Medulla oblongata (tissue), 1 donor: ENCODE measurements at regions not wholly inside any gene's neighbourhood (a gene's known extent, or its start where the extent isn't known, plus 50 kb on each side); places are given as distances from the start of the nearest gene placed in this dataset.
"Not testable (repeated sequence)": the region's sequence is repeated elsewhere in the genome, so short reads cannot be mapped to it uniquely, and the experiment has no call there.

ENCODE experiments used
- DNase-seq: peaks from one replicate; pipeline ENCODE4 v3.0.0-alpha.2; 2015; ENCODE audit errors: extremely low spot score

DNA sequence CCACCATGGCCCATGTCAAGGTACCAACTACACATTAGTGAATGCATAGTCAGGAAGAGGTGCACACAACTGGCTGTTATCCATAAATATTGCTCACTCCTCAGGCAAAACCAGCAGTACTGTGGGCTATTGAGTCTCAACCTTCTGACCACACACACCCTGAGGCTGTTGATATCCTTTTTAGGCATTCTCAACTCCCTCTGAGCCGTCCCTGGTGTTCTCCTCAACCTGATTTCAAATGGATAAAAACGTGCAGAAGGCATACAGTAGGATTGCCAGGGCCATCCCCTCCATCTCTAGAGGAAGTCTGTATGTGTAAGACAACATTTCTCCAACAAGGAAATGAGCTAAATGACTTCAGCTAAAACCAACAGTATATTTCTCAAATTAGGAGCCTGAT, 98.7 kb upstream of the KLHL13 start:
- no peak for DNase-seq

DNA sequence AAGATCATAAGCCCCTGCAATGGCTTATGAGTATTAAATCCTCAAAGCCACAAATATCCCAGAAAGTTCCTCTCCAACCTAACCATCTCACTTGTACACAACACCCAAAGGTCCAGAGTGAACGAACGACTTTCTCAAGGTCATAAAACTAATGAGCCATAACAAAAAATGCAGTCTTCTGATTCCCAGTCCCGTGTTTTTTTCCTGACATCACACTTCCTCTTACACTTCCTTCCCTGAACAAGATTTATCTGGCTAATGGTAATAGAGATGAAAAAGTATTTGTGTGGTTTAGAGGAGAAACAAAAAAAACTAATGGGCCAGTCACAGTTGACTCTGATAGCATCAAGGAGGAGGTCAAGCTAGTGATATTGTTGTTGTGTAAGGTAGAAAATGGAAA, 99.5 kb upstream of the KLHL13 start:
- no peak for DNase-seq

DNA sequence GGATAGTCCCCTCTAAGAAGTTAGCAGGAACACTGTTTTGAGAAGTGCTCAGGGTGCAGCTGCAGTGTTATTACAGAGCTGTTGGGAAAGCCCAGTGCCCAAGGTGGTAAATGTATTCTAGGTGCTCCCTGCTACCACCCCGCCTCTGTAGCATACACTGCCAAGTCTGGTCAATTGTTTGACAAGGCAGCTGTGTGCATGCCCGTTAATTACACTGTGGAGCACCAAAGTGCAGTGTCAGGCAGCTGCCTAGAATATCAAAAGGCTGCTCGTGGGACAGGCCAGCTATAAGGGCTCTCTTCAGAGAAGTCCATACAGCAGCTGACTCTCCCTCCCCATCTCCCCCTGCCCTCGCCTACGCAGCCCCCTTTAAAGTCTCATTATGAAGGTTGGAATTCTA, 99.9 kb upstream of the KLHL13 start:
- no peak for DNase-seq

DNA sequence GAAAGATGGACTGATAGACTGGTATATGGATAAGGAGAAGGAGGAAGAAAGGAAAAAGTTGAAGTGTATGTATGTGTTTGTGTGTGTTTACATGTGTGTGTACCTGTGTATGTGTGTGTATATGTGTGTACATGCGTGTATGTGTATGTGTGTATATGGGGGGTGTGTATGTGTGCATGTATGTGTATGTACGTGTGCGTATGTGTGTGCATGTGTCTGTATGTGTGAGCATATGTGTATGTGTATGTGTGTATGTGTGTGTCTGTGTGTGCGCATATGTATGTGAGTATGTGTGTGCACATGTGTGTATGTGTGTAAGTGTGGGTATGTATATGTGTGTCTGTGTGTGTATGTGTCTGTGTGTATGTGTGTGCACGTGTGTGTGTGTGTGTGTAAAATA, 101.5 kb upstream of the KLHL13 start:
- no peak for DNase-seq

DNA sequence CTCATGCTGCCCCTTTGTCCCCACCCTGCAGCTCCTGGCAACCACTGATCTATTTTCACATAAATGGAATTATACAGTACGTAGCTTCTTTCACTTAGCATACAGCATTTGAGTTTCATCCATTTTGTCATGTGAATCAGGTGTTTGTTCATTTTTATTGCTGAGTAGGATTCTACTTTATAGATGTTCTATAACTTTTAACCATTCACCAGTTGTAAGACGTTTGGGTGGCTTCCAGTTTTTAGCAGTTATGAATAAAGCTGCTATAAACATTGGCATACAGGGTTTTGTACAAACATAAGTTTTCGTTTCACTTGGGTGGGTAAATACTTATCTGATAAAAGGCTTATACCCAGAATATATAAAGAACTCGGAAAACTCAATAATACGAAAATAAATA, 102.3 kb upstream of the KLHL13 start:
- DNase-seq: no peak

DNA sequence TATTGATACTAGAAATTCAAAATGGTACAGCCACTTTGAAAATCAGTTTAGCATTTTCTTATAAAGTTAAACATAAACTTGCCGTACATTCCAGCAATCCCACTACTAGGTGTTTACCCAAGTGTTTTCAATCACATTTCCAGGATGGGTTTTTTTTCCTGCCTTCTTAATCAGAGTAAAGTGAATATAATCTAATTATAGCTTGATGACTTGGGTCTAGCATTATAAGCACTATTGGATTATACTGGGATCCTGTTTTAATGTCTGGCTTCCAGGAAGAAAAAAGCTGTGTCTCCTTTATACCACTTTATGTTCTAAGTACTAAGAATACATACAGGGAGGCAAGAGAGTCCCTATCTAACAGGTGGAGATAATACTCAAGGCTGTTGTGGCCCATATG, 103.3 kb upstream of the KLHL13 start:
- DNase-seq: no peak

DNA sequence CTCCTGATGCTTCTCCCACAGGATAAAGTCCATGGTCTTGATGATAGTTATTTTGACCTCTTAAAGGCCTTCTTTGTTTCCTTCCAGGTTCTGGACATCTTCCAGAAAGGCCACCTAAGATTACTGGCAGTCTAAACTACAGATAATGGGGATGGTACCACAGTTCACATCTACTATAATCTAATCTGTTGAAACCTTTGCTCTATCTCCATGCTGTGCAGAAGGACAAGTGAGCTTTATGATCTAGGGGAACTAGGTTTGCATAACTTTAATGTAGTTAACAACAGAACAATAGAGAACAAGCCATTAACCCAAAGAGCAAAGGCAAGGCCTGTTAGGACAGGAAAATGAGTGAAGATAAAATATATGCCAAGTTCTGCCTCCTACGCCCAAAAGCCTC, 103.9 kb upstream of the KLHL13 start:
- no peak for DNase-seq

DNA sequence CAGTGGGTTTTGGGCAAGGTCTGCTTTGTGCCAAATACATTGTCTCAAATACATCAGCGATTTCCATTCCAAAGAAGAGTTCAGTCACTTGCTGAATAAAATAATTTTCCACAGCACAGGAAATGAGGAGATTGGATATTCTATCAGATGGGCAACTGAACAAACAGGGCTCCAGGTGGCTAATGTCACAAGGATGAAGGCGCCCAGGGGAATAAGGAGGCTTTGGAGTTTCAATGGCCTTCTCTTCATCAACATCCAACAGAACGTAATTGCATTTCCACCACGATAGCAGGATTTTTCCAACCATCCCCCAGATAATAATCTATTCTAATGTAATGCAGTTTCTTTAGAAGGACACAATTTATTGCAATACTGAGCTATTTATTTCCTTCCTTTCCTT, 104.7 kb upstream of the KLHL13 start:
- no peak for DNase-seq

DNA sequence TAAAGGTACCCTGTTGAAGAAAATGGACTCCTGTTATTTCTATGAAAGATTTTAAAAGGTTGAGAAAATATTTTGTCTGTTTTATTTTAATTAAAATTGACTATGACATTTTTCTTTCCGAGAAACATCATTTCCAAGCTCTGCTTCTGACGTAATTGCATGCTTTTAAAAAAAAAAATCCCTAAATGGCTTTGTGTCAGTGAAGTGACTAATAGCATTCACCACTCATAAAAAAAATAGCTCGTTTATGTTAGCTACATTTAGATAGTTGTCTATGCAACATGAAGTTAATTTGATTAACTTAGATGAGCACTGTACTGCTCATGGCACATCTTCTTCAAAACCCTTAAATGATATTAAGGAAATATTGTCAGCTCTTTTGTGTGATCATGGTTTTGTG, 105.1 kb upstream of the KLHL13 start:
- DNase-seq: no peak

DNA sequence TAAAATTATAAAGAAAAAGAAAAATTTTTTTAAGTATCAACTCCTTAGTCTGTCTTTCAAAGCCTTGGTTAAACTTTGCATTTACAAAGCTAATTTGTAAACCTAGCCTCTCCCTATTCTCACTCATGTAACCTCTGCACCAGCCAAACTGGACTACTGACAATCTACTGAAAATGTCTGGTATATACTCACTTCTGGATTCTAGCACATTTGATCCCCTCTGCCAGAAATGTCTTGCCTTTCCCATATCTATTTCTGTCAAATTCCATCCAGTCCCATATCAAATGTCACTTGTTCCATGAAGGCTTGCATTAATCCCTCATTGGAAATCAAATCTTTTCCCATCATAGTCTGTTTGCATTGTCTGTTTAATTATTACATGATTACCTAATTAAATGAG, 105.8 kb upstream of the KLHL13 start:
- DNase-seq: no peak

DNA sequence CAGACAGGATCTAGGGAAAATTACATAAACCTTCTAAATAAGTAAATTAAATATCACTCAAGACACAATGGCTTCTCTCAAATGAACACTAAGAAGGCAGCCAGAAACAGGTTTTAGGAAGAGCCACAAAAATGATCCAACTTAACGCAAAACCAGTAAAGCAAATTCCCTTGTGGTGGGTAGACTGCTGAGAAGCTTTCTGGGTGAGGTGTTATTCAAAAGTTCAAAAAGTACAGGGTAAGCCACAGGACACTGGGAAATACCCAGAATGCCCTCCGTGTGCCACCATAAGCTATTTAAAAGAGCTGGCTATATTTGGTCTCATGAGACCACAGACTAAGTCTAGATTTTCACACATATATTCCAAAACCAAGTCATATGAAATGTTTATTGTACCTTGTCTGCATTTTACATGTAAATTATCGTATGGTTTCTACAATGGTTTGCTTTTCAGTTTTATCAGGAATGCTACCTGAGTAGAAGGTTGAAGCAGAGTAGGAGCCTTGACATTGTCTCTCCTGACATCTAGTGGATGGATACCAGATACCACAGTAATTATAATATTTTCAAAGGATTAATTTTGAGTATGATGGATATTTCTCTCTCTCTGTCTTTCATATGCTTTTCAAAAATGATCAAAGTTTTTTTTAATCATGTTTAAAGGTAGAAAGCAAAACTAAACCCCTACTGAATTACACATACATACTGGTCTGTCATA, 109.3 kb upstream of the KLHL13 start:
- no peak for DNase-seq

DNA sequence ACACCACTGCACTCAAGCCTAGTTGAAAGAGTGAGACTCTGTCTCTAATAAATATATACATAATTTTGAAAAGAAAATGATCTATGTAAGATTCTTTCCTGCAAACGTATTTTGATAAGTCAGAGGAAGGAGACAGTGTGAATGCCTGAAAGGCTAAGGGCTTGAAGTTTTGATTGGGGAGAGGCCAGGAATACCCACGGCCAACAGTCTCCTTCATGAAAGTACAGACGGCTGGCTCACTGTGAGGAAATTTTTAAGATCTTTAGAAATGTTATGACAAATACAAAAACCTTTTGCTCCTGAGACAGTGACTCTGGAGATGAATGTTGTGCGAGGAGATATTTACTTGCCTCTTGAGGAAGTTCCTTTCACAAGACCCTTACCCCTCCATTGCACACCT, 111.4 kb upstream of the KLHL13 start:
- no peak for DNase-seq

DNA sequence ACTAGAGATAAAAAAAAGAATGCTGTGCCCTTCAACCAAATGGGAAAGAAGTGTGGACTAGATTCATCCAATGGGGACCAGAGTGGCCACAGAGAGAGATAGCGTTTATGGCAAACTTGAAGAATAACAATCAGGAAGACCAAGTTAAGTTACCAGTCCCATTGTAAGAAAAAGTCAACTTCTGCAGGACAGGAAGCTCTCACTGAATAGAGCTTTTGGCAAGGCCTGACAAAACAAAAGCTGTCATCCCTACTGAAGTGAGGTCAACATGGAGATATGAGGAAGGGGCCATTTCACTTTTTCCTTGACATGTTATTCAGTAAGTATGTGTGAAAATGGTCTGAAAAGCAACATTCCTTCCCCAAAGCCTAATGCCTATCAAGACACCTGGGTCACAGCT, 111.8 kb upstream of the KLHL13 start:
- DNase-seq: no peak

DNA sequence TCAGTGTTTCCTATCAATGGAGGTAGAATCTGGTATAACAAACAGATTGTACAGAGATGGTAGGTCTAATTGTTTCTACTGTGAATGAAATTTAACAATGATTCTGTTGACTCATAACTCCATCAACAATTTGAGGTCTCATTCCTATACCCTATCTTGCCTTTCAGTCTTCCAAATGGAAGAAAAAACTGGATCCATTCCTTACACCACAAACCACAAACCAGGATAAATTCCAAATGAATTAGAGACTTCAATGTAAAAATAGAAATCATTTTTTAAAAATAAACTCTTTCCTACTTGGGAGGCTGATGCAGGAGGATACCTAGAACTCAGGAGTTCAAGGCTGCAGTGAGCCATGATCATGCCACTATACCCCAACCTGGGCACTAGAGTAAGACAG, 114.4 kb upstream of the WDR44 start:
- DNase-seq: no peak

DNA sequence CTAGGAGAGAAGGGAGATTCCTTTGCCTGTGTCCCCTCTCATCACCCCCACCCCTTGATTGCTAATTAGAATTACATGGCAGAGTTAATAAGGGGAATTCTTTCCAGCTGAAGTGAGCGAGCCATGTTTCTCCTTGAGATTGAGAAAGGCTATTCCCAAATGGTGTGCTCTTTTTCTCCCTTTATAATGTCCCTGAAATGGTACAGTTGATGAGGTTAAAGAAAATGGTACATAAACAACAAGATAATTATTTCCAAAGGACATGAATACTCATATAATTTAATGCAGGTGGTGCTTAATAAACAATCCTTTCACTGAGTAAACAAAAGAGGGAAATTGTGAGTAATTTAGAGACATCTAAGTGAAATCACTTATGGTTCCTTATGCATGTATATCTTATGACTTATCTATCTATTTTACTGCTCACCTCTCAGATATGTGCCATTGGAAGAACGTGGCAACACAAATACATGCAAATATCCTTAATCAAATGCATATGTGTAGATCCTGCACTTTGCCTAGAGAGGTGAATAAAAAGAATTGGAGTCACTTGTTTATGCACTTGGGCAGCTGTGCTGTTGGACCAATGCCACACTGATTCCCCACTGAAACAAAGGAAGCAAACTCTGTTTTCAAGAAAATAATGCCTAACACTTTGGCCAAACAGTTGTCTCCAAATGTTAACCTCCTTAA, 106.6 kb upstream of the WDR44 start:
- DNase-seq: no peak

DNA sequence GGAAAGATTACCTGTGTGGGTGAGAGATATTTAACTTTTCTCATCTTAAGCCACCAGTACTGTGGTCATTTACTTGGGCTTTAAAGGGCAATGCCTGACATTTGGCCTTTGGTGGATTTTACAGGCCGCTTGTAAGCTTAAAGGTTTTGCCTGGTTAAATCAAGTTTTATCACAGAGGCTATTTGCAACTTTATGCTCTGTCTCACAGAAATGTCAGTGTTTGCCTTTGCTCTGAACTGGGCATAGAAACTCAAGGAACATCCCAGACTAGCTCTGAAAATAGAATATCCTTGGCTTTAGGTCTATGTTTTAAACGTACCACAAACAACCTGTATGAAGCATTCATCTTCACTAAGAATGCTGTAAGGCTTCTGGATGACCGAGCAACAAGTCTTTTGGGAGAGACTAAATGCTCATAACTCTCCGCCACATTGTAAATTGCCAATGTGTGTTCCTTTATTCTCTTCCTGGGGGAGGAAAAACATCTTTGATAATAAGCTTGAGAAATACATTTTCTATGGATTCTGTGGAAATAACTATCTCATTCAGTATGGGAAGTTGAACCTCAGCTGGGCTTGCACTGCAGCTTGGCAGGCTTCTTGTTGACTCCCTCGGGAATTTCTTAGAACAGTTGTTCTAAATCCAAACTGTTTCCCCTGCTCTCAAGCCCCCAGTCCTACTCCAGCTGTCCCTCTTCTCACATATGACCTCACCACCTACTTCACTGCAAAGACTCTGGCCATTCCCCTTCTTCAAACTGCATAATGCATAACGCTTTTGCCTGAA, 105.8 kb upstream of the WDR44 start:
- DNase-seq: no peak

DNA sequence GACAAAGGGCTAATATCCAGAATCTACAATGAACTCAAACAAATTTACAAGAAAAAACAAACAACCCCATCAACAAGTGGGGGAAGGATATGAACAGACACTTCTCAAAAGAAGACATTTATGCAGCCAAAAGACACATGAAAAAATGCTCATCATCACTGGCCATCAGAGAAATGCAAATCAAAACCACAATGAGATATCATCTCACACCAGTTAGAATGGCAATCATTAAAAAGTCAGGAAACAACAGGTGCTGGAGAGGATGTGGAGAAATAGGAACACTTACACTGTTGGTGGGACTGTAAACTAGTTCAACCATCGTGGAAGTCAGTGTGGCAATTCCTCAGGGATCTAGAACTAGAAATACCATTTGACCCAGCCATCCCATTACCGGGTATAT, 98.9 kb upstream of the WDR44 start:
- not testable (repeated sequence) for DNase-seq

DNA sequence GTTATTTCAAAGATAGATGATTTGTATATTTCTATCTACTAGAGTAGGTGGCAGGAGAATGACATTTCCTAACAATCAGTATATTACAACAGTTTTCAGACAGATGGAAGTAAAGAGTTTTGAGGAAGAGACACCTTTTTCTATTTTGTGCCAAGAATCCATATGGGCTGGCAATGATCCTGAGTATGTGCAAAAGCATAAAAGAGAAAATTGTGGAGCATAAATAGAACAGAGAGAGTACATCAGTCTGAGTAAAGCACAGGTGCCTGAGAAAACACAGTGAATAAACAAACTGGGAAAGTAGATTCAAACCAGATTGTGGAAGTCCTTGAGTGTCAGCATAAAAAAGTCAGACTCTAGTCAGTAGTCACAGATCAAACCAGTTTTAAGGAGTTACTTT, 96.8 kb upstream of the WDR44 start:
- DNase-seq: no peak

DNA sequence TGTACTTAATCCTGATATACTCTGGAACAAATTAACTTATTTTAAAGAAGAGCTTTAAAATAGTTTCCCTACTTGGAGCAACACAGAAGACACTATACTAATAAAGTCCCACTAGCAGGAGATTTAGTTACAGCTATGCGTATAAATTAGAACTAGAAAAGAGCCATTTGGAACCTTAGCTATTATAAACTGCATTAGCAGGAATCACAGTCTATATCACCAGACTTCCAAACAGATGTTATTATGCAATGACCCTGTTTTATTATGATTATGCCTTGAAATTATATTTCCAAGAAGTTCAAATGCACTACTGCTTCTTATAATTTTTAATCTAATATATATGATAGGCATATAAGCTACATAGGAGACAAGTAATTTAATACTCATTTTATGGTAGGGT, 95.5 kb upstream of the WDR44 start:
- DNase-seq: no peak

DNA sequence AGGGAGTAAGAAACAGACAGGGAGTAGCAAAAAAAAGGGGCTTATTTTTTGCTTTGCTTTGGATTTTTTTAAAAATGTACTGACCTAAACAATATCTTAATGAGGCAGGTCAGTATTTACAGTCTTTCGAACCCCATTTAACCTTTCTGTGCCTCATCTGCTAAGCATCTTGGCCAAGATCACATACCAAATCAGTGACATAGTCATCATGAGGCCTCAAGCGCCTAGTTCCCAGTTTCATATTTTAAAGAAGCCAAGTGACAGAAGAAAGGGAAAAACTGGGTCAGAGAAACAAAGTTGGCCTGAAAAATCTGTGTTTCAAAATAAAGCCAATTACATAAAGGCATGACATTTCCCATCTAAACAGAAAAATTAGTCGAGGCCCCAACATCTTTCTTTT, 94.6 kb upstream of the WDR44 start:
- no peak for DNase-seq

DNA sequence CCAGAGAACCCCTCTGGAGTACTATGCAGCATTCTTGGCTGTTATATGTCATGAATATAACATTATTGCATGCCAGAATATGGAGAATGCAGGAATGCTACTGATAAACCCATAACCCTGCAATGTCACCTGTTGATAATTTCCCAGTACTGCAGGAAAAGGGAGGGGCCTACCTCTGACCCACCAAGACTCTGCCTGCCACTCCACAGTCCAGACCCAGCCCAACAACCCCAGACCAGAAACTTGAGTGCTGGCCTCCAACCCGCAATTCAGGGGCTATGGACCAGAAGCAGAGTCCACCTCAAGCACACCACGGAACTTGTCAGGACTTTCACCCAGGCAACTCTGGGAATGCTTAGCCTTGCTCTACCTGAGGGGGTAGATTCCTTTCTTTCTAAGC, 92.9 kb upstream of the WDR44 start:
- no peak for DNase-seq

DNA sequence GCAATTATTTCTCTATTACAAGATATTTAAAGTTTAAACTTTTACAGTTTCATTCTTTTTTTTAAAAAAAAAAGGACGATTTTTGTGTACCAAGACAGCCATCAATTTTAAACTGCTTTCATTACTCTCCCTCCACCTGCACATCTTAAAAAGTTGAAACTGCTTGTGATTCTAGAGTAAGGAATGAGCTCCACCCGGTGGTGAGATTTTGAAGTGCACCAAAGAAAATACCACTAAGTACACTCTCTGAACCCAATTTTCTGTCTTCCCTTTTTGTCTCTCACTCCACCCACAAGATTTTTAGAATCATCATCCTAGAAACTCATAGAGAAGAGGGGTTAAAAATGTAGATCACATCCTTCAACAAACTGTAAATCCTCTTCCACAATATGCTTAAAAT, 91.3 kb upstream of the WDR44 start:
- DNase-seq: peak; percentile 47

DNA sequence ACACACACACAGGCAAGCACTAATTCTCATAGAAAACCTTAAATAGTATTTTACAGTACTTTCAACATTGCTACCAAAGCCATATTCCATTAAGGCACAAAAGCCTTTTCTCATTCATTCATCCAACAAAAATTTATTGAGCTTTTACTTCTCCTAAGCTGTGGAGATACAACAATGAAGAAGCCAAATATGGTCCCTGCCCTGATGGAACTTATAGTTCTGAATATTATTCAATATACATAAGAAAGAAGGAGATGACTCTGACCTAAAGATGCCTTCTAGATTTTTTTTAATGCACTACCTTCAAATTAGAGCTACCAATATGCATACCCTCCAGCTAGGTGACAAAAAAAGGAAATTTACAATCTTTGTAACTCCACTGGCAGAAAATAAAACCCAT, 90.0 kb upstream of the WDR44 start:
- DNase-seq: no peak
